ENCODE measurements at regions not wholly inside any gene's neighbourhood (a gene's known extent, or its start where the extent isn't known, plus 50 kb on each side); places are given as distances from the start of the nearest gene placed in this dataset.

DNA sequence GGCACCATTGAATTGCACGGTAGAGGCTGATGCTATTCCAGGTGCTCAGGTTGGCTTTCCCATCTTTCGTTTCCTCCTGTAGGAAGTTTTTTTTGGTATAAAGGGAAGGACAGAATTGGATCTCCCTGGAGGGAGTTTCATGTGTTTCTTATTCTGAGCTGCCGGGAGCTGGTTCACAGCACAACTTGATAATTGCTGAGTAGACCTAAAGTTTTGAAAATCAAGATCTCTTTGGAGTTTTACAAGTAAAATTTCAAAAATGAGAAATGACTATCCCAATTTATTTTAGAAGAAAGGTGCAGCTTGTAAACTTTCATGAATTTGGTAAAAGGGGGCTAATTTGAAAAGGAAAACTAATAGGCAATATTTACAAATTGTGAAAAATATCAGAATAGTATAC is 125.2 kb upstream of the ESR1 start:
- TF ChIP-seq, protein P1, sequence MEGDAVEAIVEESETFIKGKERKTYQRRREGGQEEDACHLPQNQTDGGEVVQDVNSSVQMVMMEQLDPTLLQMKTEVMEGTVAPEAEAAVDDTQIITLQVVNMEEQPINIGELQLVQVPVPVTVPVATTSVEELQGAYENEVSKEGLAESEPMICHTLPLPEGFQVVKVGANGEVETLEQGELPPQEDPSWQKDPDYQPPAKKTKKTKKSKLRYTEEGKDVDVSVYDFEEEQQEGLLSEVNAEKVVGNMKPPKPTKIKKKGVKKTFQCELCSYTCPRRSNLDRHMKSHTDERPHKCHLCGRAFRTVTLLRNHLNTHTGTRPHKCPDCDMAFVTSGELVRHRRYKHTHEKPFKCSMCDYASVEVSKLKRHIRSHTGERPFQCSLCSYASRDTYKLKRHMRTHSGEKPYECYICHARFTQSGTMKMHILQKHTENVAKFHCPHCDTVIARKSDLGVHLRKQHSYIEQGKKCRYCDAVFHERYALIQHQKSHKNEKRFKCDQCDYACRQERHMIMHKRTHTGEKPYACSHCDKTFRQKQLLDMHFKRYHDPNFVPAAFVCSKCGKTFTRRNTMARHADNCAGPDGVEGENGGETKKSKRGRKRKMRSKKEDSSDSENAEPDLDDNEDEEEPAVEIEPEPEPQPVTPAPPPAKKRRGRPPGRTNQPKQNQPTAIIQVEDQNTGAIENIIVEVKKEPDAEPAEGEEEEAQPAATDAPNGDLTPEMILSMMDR (conservative IDR thresholded peaks at IDR 0.05) = no peak
- no peak for TF ChIP-seq EZH2 (IDR thresholded peaks at IDR 0.05; ENCODE audit: low read depth)

All from PC-9 (cell line).